ENCODE measurements at regions not wholly inside any gene's neighbourhood (a gene's known extent, or its start where the extent isn't known, plus 50 kb on each side); places are given as distances from the start of the nearest gene placed in this dataset.

- POLR2A ChIA-PET: no interaction called here
Observed at GRCh38 chr4:16334601-16335000, 108.3 kb upstream of the TAPT1 start.

More at GRCh38 chr4:16334601-16335000, 108.3 kb upstream of the TAPT1 start:
- Histone ChIP-seq H3K79me2 (ENCODE audit: control insufficient read depth, insufficient read depth, low read length) (no peaks in the 10 kb centered on the region), H3K9me3 (replicated peaks; ENCODE audit: control insufficient read depth, insufficient read depth, low read length) (no peaks in the 10 kb centered on the region), H3K4me3 (replicated peaks in 1 of 3; ENCODE audit: insufficient read depth in 1 of 3, low read depth in 1 of 3, low read length in 3 of 3) (no peak overlapping the region), H3K27ac (ENCODE audit: insufficient read depth, low read depth, low read length) (no peak overlapping the region), H3K4me2 (ENCODE audit: insufficient read depth, low read length) (no peak overlapping the region), H3K9ac (replicated peaks; ENCODE audit: extremely low read depth, insufficient read depth, low read length) (no peak overlapping the region), H3K27me3 (ENCODE audit: control insufficient read depth in 2 of 2, insufficient read depth in 2 of 2, low read length in 2 of 2) (no peaks in the 10 kb centered on the region), H4K20me1 (replicated peaks; ENCODE audit: control insufficient read depth, extremely low read depth, insufficient read depth, low read length) (no peaks in the 10 kb centered on the region), H3K4me1 (ENCODE audit: control insufficient read depth, extremely low read depth, insufficient read depth, low read length) (no peaks in the 10 kb centered on the region), H3K36me3 (ENCODE audit: control insufficient read depth in 2 of 2, extremely low read depth in 1 of 2, insufficient read depth in 2 of 2, low read length in 2 of 2) (no peaks in the 10 kb centered on the region), H3K9me1 (replicated peaks; ENCODE audit: control insufficient read depth, extremely low read depth, insufficient read depth, low read length) (no peaks in the 10 kb centered on the region), H2AFZ (ENCODE audit: low read depth, low read length) (no peak overlapping the region)
- TF ChIP-seq FOS (IDR thresholded peaks at IDR 0.05; ENCODE audit: borderline replicate concordance, insufficient read depth, low read length): no peak
- TF ChIP-seq MAX (IDR thresholded peaks at IDR 0.05; ENCODE audit: insufficient read depth, insufficient read length): no peak
- no peak for TF ChIP-seq EZH2 (IDR thresholded peaks at IDR 0.05; ENCODE audit: borderline replicate concordance, low read depth, low read length, severe bottlenecking)
- TF ChIP-seq JUN (IDR thresholded peaks at IDR 0.05; ENCODE audit: borderline replicate concordance, insufficient read depth, insufficient read length, low read depth): no peak
- TF ChIP-seq POLR2A (IDR thresholded peaks at IDR 0.05; ENCODE audit: low read depth, low read length): no peak
- TF ChIP-seq, protein P1, sequence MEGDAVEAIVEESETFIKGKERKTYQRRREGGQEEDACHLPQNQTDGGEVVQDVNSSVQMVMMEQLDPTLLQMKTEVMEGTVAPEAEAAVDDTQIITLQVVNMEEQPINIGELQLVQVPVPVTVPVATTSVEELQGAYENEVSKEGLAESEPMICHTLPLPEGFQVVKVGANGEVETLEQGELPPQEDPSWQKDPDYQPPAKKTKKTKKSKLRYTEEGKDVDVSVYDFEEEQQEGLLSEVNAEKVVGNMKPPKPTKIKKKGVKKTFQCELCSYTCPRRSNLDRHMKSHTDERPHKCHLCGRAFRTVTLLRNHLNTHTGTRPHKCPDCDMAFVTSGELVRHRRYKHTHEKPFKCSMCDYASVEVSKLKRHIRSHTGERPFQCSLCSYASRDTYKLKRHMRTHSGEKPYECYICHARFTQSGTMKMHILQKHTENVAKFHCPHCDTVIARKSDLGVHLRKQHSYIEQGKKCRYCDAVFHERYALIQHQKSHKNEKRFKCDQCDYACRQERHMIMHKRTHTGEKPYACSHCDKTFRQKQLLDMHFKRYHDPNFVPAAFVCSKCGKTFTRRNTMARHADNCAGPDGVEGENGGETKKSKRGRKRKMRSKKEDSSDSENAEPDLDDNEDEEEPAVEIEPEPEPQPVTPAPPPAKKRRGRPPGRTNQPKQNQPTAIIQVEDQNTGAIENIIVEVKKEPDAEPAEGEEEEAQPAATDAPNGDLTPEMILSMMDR (IDR thresholded peaks at IDR 0.05; ENCODE audit: extremely low read depth in 1 of 2, insufficient read depth in 1 of 2, low read depth in 1 of 2, low read length in 2 of 2): no peak
- no peak for TF ChIP-seq GATA2 (IDR thresholded peaks at IDR 0.05; ENCODE audit: insufficient read depth, insufficient read length, low read depth, low read length)
- TF ChIP-seq MYC (IDR thresholded peaks at IDR 0.05; ENCODE audit: low read depth, low read length): no peak
- no peak for TF ChIP-seq POLR2AphosphoS5 (IDR thresholded peaks at IDR 0.05; ENCODE audit: insufficient read depth, low read depth, low read length)
- dilution Hi-C loops (cut with MboI; ENCODE audit: extremely low pct_ligation_motif_present, low sequenced_read_pairs): no loop called here
- DNase-seq (ENCODE audit: low read depth, low spot score) (no peak), FAIRE-seq (no peak)
- intact Hi-C loops (cut with micrococcal nuclease): no loop called here
- CTCF ChIA-PET: no interaction called here
- BruUV-seq (replicated peaks): no TSS peak

All from endothelial cell of umbilical vein (primary cell).